NCI-H1694 (cell line): ENCODE measurements at regions not wholly inside any gene's neighbourhood (a gene's known extent, or its start where the extent isn't known, plus 50 kb on each side); places are given as distances from the start of the nearest gene placed in this dataset.

ENCODE experiments used
- DNase-seq: peaks from one replicate; lab custom pipeline; 2025; lab: John Stamatoyannopoulos, UW

DNA sequence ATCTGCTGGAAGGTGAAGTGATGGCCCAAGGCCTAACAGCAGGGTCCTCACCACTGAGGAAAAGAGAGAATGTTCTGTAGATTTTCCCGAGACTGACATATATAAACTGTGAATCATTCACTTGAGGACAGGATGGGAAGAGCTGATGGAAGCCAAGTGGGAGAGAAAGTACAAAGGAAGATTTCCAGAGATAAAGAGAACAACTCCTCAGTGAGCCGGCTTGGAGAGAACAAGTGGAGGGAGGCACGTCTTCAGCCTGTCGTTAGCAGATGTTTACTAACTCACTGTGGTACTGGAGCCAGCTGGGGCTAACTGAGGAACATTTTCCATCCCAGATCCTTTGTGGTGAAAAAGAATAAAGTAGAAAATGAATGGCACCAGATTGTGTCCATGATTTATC lies 552.9 kb upstream of the TNP1 start:
- no peak for DNase-seq

DNA sequence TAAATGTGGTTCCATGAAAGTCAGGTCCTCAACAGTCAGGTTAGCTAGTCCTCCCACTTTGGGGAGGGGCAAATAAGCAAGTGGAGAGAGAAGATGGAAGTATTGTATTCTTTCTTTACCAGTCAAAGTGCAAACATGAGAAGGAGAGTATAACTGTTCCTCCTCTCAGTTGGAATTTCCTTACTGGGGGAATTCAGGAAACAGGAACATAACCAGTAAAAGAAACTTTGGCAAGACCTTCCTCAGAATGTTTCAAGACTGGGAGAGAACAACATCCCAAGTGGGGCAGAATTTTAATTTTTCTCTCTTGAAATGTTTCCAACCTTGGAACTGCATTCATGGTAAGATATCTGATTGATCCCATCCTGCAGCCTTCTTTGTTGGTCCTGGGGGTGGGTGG lies 552.4 kb upstream of the TNP1 start:
- DNase-seq, result no peak

DNA sequence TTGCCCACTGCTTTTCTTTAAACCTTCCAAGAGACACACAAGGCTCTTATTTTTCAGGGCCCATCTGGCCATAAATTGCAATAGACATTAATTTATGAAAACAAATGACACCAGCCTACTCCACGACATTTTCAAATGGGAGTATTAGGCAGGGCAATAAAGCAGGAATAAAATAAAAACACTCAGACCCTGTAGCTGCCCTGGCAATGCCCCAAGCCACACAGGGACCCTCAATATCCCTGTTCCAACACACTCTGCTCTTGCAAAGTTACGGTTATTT lies 550.8 kb upstream of the TNP1 start:
- no peak for DNase-seq

- no peak for DNase-seq
These were observed 550.3 kb upstream of the TNP1 start for GRCh38 chr2:217409949-217410680.

- DNase-seq, result peak; percentile 8
These were observed 547.5 kb upstream of the TNP1 start for GRCh38 chr2:217407362-217407761.

DNA sequence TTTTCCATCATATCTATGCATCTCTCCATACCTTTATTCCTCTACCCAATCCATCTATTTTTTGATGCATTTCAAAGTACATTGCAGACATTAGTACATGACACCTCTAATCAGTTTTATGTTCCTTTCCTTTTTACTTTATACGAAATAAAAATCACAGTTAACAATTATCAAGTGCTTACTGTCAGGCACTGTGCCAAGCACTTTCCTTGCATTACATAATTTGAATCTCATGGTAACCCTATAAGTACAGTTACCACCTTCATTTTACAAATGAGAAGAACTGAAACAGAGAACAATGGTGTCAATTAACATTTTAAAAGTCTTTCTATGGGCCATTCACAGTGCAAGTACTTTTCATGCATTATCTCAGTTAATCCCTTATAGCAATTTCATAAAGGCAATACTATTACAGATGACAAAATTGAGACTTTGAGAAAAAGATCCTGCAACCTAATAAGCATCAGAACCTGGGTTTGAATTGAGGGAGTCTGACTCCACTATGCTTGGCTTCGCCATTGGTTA lies 544.4 kb upstream of the TNP1 start:
- DNase-seq, result no peak

GRCh38 chr2:217402761-217403383 lies 543.0 kb upstream of the TNP1 start:
- no peak for DNase-seq

GRCh38 chr2:217402144-217402543 lies 542.3 kb upstream of the TNP1 start:
- no peak for DNase-seq

GRCh38 chr2:217399291-217399690 lies 539.4 kb upstream of the TNP1 start:
- no peak for DNase-seq

- no peak for DNase-seq
These were observed 539.0 kb upstream of the TNP1 start for GRCh38 chr2:217398860-217399259.

DNA sequence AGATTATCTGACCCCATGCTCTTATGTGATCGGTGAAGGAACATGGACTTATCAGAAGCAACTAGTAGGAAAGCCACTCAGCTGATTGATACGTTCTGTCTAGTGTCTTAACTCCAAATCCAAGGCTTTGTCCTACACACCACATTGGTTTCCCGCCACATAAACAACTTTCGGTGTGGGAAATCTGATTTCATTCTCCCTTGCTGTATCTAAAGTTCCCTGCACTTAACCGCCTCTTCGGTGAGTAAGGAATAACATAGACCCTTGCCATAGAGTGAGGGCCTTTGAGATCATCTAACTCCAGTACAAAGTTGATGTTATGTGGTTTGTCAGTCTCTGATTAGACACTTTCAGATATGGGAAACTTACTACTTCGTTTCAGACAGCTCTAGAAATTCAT lies 538.2 kb upstream of the TNP1 start:
- no peak for DNase-seq

- no peak for DNase-seq
These were observed 536.7 kb upstream of the TNP1 start for GRCh38 chr2:217396586-217396985.

- no peak for DNase-seq
These were observed 536.3 kb upstream of the TNP1 start for GRCh38 chr2:217396165-217396564.

DNA sequence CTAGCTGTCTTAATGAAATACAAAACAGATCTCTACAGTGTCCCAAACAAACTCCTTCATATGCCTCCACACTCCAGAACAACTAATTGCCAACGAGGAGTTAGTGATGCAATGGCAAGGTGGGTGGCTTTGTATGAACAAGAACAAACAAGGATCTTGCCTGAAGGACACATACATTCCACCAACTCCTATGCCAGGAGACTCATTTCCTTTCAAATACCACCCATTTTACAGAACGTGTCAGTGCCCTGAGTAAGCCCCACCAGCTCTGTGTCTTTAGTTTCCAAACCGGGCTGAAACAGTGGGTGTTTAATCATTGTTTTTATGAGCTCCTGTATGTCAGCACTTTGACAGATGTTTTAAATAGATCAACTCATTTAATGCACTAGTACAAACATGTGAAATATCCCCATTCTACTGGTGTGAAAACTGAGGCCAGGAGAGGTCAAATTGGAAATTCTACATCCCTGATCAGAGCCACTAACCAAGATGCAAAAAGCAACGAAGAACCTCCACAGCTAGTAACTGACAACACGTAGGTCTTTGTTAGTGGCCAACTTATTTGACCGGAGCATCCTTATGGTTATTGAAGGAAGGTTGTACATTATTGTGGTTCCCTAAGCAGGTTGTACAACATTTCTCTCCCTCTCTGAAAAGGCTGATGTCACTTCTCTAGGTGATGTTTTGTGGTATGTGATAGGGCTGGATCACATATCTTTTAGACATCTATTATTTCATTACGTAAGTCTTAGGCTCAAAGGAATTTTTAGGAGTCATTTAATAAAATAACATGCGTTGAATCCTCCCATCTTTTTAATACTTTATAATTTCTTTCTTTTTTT lies 534.9 kb upstream of the TNP1 start:
- DNase-seq, result no peak

GRCh38 chr2:217393585-217394032 lies 533.7 kb upstream of the TNP1 start:
- no peak for DNase-seq

DNA sequence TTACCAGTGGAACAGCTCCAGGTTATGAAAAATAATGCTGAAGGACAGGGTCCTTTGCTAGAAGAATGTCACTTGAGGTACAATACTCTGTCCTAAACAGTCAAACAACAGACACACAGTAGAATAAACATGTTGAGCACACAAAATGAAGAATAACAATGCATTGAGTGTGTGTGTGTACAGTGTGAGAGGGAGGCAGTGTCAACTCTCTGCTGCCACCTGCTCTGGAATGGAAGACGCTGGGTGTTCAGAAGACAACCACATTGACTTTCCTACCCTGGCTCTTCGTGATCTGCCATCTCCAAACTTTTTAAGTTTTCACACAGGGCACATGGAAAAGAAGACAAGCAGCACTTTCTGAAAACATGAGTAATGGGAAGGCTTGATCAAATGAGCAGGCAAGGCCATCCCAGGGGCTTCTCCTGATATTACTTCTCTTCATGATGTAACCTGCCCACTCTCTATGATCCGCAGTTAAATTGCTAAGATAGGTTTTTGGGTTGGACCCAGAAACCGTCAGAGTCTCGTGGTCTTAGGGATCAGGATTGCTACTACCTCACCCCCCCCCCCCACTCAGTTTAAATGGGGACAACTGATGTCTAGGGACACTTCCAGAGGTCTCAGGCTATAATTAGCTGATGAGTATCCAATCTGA lies 533.2 kb upstream of the TNP1 start:
- no peak for DNase-seq

DNA sequence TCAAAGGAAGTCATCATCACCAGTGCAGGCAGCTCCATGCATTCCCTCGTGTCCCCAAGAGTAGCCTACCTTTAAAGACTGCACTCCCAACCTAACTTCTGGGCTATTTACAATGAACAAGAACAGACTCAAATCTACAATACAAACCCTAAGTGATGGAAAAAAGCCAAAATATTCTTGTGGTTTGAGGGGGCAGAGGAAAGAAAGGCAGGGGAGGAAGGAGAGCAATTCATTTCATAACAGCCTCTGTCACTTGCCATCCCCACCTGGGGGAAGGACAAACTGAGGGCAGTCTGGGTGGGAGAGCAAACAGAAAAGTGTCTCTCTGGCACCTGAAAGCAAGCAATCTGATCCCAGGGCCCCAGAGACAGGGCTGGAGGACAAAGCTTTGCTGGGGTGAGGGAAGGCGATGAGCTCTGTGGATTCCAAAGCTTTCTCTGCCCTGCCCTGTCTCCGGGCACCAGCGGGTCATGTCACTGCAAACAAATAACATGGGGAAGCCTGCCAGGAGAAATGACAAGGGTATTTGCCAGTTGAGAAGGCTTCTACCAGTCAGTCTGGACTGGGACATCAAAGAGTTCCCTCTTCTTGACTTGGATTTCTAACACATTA lies 528.0 kb upstream of the TNP1 start:
- DNase-seq, result no peak

- DNase-seq, result no peak
These were observed 526.2 kb upstream of the TNP1 start for GRCh38 chr2:217386041-217386440.

DNA sequence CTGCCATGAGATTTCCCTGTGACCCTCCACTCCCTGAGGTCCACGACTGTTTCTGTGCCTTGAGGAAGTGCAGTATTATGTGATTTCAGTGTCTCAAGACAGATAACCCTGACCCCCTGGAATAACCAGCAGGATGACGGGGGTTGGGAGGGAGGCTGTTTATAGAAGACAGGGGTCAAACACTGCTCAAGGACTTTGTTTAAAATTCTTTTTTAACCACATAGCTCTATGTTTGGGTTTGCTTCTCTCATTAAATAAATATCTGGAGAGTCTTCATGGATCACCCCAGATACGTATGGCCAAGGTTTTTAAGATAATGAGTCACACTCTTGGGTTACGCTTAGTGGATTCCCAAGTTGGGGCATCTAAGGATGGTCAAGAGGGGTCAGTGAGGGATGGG lies 523.8 kb upstream of the TNP1 start:
- no peak for DNase-seq

DNA sequence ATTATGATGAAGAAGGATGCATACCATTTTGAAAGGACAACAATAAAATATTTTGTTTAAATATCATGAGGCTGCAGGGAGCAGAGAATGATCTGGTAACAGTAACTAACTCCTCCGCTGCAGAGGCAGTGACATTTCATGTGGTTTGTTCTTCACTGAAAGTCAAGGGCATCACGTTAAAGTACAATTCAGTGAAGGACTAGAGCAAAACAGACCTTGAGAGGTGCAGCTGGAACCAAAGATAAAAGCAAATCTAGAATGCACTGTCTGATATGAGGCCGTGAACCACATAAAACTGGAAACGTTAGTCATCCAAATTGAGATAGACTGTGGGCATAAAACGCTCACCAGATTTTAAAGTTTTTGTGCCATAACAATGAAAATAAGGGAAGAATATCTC lies 522.9 kb upstream of the TNP1 start:
- no peak for DNase-seq

- DNase-seq, result no peak
These were observed 519.9 kb upstream of the TNP1 start for GRCh38 chr2:217379807-217380206.

DNA sequence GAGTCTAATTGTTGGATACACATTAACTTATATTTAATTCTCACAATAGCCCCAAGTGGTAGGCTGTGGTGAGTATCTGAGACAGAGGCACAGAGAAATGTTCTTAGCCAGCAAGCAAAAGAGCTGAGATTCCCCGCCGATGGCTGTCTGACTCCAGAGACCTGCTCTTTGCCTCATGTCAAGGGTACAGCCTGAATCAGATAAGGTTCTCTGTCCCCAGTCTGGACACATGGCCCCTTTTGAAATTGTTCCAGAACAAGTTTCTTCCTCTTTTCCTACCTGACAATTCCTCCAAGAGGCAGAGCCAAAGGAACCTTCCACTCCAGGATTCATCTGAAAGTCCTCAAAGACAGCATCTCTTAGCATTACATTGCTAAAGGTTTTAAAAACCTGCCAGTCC lies 512.9 kb upstream of the TNP1 start:
- DNase-seq, result no peak
